NCI-H1417 (cell line): ENCODE measurements at regions not wholly inside any gene's neighbourhood (a gene's known extent, or its start where the extent isn't known, plus 50 kb on each side); places are given as distances from the start of the nearest gene placed in this dataset.
"Not testable (repeated sequence)": the region's sequence is repeated elsewhere in the genome, so short reads cannot be mapped to it uniquely, and the experiment has no call there.

Source experiments
- DNase-seq, 3 experiments: peaks; one replicate each; lab custom pipeline; 2025; lab: John Stamatoyannopoulos, UW

DNA sequence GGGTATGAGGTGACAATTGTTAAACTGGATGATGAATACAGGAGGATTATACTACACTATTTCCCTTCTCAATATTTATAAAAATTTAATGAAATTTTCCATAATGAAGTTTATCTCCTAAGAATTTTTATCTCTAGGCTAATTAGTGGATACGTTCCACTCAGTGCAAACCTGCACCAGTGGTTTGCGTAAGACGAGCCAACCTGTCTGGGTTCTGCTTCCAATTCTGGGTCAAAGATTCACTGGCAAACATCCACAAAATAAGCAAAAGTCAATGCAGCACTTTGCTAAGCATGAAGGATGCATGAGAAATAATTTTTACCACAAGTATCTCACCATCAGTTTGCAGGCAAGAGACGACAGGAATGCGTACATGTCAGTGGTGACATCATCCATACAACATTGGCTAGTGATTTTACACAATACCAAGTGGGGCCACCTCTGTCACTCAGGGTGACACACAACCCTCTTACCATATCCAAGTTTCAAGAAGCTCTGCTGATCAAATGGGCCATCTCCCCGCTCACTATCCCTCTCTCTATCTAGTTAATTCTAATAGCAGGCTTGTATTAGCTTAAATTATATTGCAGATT, 51.7 kb downstream of the FAM50B start:
- no peak for DNase-seq

DNA sequence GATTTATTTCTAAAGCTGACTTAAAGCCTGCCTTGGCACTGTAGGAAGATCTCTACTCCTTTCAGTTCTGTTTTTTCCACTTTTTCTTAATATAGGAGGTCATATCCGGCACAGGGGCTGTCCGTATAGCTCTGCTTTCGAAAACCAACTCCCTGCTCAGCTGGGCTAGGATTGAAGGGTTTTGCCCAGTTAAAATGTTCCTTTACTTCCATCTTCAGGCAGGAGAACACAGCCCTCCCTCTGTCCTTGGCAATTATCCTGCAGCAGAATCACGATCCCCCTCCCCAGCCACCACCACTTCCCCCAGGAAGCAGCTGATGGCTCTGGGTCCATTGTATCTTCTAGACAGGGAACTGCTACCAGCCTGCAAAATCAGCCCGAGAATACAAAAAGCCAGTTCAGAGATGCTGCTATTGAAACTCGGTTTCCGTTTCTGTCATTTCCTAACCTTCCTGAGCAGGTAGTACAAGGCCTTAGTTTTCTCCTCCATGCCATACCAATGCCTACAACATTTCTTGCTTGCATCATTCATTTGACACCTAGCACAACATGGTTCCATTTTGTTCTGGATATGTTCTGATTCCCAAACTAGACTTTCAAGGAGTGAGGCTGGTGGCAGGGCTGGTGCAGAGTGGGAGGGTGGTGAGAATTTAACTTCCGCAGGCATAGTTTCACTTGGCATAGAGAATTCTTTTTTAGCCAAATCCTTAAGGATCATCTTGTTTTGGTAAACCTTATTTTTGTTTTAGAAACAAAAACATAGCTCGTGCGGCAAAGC, 53.9 kb downstream of the FAM50B start:
- DNase-seq = no peak

DNA sequence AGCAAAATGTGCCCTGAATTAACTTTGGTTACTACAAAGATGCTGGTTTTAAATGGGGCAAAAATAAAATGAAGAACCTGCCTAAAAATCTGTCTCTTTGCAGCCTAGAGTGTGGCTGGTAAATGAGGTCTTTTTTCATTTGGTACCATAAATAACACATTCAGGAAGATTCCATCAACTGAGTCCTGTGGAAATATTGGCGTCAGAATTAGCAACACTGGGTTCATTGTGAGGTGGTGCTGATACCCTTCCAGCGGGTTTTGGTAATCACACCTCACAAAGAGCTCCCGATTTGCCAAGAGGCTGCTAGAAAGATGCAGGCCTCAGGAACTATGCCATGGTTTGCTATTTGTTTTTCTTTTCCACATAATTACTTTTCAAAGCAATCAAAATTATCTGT, 55.3 kb downstream of the FAM50B start:
- no peak for DNase-seq

DNA sequence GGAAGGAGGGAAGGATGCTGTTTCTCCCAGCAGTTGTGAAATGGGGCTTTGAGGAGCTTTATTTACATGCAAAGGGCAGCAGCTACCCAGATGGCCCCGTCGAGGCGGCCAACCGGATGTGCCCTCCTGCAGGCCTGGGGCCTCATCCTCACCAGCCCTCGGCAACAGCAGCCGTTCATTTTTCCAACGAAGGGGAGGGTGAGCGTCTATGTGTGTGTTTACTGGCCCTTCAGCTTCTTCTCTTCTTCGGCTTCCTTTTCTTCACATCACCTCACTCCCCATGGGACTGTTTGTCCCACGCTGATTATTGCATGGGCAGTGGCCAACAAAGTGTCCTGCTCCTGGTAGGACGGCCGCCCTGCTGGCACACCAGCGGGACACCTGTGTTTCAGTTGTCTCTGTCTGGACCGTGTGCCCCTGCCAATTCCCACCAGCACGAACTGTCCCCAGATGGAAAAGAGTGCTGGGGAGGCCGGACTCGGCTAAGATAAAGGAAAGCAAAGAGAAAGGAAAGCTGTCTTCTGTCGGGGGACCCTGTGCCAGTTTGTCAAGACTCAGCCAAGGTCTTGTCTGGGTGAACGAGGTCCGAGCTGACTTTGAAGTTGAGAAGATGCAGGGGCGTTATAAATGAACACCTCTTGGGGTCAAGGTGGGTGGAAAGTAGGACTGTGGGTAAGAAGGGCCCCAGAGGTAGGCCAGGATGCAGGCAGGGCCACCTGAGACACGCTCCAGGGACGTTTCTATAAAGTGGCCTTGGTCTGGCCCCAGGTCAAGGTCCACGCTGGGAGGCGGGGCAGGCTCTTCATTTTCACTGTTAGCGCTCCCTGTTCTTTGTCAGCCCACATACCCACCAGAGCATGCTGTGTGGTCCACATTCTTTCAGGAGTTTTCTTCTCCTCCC, 57.0 kb downstream of the FAM50B start:
- no peak for DNase-seq

DNA sequence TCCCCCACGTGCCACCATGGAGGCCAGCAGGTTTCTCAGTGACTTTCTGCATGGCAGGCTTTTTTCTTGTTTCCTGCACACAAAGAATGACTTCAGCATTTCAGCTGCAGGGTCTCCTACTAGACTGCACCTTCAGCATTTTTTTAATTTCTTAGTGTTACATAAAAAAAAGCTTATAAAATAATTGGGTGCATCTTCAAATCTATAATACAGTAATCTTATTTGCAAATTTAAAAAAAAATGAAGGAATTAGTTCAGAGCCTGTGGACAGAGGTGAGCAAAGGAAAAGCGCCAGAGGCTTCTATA, 57.6 kb downstream of the FAM50B start:
- no peak for DNase-seq

DNA sequence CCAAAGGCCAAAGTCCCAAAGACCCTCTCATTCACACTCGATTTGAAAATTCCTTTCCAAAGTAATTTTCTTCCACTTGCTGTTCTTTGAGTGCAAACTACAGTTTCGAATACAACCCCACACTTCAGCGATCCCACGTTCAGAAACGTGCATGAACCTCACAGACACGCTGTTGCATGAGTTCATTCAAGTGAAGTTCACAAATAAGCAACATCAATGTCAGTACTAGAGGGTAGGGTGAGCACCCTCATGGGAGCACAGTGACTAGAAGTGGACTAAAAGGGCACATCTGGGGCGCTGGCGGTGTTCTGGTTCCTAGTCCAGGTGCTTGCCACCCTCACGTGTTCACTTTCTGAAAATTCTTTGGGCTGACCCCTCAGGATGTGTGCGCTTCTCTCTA, 59.0 kb downstream of the FAM50B start:
- no peak for DNase-seq

DNA sequence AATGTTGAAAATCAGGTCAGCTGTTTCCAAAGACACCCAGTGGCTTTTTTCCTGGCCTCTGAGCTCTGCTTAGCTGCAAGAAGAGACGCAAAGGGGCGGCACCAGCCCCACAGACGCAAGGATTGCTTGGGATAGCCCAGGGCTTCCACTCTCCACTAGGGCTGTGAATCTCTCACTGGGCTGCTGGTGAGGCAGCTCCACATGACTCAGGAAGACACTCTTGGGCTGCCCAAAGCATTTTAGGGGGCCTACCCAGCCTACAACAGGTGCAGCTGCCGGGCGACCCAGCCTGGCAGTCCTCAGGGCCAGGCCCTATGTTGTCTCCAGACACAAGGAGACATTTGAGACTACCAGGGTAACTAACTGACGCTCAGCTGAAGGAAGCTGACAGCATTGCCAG, 59.8 kb downstream of the FAM50B start:
- DNase-seq = no peak

DNA sequence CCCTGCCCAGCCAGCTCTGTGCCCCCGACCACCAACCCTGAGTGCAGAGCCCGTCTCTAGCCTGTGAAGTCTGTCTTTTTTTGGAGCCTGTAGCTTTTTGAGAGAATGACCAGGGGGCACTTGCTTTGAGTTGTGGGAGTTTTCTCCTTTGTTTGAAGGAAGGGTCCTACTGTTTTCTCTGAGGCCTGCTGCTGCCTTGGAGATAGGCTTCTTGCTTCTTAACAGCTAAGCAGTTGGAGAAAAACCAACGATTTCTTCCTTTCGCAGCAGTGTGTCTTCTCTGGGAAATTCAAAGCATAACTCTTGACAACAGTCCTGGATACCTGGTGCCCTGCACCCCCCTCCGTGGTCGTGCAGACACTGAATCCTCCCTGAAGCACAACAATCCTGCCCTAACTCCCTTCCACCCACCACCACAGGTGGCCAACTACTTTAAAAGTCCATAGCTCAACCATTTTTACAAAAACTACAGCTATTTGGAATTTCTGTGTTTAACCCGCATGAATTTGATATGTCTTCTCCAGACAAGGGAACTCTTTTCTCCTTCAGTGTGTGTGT, 61.0 kb downstream of the FAM50B start:
- DNase-seq = no peak

DNA sequence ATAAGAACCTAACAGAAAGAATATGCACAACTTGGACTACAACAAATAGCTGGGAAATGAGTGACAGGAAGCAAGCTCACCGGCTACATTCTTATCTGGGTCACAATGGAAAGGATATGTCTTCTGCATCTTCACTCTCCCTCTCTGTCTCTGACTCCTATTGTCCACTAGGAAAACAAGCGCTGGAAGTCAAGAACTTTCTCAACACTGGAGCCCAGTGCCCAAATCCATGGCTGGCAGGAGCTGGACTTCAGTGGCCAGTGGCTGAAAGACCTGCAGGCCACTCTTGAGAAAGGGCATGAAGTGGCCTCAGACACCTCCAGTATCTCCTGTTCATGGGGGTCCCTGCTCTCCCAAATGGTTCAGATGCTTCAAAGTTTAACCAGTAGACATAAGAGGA, 62.0 kb downstream of the FAM50B start:
- DNase-seq = no peak

DNA sequence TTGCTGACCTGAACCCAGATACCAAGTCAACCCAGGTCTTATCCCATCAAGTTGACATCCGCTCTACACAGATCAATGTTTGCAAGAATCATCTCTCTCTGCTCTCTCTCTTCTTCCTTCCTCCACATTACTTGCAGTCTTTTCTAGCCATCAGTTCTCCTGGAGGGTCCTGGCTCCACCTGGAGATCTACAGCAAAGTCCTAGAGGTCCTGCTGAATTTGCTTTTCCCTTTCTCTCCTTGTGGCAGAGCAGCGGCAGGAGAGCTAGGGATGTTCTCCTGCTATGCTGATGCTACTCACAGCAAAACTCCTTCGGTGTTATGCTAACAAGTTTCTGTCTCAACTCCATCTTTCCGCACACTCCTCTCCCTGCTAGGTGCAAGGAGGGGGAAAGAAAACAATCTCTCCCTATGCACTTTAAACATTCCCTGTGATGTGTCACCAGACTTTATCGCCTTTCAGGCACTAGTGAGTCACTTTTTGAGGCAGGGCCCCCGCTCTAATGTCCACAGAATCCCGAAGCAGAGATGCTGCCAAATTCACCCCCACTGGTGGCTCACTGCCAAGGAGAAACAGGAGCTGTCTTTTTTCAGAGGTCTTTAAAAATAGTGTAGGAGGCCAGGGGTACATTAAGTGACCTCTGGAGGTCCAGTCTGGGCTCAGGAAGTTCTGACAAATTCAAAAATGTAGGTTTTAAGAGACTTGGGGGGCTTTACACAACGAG, 62.6 kb downstream of the FAM50B start:
- no peak for DNase-seq

DNA sequence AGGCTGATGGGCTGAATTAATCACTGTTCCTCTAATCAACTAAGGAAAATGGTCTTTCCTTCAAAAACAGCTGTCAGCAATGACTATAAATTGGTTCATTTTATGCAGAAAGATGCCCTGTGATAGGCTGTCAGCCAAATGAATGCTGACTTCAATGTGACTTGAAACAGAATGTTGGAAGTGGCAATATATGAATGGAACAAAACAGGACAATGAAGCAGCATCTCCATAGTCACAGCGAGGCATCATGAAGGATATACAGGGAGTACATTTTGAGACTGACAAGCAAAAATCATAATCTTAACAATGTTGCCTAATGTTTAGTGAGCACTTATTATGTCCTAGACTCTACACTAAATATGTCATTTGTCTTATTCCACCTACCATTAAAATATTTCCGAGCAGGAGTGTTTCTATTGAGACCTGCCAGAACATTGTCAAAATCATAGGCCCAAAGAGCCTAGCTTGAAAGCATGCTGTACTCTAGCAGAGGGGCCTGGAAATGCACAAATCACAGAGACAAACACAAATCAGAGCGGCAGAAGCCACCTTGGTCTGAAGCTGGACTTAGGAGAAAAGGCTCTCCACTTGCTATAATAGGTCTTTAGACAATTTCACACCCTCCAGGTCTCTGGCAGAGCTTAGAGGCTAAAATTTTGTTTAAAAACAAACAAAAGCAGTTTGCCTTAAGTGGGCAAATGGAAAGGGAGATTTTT, 63.3 kb downstream of the FAM50B start:
- no peak for DNase-seq

DNA sequence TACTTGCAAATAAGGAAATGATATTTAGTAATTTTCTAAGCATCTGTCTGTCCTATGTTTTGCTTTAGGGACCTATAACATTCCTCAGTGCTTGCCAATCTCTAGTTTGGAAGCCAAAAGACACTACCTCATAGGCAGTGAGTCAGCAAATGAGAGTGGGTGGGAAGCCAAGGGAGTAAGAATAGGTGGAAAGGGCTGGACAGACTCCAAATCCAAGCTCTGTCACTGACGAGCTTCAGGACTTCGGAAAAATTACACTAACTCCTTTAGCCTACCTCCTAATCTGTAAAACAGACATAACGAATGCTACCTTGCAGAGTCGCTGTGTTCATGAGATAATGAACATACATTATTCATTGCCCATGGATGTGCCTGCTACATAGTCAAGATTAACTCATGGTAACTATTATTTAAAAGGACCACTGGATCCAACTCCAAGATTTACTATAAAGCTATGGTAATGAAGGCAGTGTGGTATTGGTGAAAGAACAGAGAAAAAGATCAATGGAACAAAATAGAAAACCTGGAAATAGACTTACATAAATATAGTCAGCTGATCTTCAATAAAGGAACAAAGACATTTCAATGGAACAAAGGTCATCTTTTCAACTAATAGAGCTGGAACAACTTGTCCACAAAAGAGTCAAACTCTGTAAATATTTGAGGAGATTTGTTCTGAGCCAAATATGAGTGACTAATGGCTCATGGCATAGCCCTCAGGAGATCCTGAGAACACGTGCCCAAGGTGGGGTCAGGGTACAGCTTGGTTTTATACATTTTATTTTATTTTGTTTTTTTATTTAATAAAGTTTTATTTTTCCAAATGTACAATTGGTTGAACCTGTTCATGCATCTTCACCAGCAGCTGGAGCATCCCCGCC, 64.1 kb downstream of the FAM50B start:
- peak in 1 of 3 experiments; percentile 39 for DNase-seq

DNA sequence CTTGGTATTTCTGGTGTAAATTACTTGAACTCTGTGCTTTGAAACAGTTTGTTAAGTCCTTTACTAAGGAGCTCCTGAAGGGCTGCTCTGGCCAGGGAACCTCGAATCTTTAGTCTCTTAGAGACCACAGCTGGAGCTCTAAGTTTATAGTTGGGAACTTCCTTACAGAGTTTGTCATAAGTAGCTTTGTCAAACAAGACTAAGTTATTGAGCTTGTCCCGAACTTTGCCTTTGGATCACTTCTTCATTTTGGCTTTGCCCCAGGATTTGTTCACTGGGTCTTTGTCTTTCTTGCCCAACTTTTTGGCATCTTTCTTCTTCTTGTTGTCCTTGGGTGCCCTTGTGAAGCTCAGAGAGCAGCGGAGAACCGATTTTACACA, 64.8 kb downstream of the FAM50B start:
- DNase-seq = no peak

DNA sequence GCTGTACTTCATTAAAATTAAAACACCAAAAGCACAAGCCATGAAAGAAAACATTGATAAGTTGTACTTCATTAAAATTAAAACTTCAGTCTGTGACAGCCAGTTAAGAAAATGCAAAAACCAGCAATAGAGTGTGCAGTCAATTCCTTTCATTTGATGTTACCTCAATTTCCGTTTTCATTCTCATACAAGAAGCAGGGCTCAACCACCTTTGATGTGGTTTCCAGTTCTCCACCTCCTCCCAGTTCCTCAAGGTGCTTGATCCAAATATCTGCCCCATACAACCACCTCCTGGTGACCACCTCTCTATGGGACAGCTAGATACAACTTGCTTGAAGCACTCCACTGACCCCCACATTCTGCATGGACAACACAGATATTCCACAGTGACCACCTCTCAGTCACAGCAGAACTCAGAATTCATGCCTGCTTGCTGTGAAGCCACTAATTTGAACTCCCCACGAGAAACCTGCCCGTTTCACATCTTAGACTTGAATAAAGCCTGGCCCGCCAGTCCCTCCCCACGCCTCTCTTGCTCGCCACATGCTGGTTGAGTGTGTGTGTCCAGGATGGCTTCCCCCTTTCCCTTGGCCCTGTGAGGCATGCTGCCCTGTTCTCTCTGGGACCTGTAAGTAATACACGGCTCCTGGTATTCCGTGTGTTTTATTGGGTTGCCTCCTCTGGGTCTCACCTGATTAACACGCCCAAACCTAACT, 66.1 kb downstream of the FAM50B start:
- DNase-seq = no peak

DNA sequence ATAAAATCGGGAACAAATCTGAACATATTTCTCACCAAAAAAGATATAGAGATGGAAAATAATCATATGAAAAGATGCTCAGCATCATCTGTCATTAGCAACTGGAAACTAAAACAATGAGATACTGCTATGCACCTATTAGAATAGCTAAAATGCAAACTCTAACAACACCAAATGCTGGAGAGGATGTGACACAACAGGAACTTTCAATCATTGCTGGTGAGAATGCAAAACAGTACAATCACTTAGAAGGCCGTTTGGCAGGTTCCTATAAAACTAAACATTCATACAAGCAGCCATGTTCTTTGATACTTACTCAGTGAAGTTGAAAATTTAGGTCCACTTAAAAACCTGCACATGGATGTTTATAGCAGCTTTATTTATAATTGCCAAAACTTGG, 67.0 kb downstream of the FAM50B start:
- no peak for DNase-seq

DNA sequence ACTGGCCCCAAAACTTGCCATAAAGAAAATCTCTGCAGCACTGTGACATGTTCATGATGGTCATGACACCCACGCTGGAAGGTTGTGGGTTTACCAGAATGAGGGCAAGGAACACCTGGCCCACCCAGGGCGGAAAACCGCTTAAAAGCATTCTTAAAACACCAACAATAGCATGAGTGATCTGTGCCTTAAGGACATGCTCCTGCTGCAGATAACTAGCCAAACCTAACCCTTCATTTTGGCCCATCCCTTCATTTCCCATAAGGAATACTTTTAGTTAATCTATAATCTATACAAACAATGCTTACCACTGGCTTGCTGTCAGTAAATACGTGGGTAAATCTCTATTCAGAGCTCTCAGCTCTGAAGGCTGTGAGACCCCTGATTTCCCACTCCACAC, 67.6 kb downstream of the FAM50B start:
- not testable (repeated sequence) for DNase-seq

DNA sequence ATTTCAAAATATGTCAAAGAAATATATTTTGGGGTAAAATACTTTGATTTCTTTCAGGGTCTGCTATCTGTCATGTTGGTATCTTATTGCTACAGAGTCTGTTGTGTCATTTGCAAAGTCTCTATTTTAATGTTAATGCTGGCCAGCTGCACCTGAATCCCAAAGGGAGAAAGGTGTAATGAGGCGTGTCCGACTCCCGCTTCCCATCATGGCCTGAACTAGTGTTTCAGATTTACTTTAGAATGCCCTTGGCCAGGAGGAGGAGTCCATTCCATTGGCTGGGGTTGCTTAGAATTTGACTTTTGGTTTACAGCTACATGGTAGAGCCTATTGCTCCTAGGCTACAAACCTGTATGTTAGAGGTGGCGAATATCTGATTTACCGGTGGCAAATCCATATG, 69.3 kb downstream of the FAM50B start:
- DNase-seq = peak in 1 of 3 experiments; percentile 87

DNA sequence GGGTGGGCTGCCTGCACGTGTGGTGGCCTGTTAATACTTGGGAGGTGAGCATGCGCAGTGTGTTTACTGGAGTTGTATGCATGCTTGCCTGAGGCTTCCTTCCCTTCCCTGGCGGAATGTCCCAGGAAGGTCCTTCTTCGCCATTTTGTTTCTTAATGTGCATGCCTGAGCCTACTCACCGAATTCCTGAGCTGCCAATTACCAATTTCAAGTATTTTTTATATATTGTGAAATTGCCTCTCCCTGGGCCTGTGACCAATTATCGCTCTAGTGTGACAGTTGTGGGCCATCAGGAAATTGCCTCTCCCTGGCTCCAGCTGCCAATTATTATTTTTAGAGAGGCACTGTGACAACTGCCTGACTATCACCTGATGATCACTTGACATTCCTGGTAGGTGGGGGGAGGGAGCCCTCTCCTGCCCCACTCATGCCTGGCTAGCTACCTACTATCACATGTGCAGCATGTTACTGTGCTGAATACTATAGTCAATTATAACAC, 70.0 kb downstream of the FAM50B start:
- peak in 2 of 3 experiments; percentile 50 to 72 for DNase-seq

DNA sequence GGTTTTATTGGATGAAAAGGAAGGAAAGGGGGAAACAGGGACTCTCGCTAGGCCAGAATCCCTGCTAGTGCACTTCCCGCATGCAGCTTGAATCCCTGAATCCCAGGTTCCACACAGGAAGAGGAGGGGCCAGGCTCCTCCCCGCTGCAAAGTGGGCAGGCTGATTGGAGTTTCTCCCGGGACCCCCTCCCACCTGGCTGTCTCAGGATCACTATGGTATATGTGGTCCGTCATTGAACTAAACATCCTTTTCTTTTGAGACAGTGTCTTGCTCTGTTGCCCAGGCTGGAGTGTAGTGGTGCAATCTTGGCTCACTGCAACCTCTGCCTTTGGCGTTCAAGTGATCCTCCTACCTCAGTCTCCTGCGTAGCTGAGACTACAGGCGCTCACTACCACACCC, 70.7 kb downstream of the FAM50B start:
- no peak for DNase-seq

DNA sequence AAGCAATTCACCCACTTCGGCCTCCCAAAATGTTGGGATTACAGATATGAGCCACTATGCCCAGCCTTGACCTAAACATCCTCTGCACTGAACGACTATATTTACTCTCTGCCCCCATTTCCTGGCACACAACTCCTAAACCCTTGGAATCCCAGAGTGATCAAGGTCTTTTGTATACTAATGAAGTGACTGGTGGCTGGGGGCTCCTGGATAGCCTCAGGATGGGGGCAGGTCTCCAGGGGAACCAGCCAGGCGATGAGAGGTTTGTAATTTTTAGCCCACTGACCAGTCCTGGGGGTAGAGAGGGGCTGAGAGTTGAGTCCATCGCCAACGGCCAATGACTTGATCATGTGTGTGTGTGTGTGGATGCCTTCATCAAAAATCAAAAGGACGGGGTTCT, 71.1 kb downstream of the FAM50B start:
- DNase-seq = no peak
